HCT116 (cell line): ENCODE measurements at regions not wholly inside any gene's neighbourhood (a gene's known extent, or its start where the extent isn't known, plus 50 kb on each side); places are given as distances from the start of the nearest gene placed in this dataset.

Experiments used
- EZH2 ChIP-seq: fragments of 200-600 bp; sonication (generic); IDR thresholded peaks from 2 replicates; pipeline ENCODE4 v1.6.1; 2017; ENCODE audit warnings: antibody characterized with exemption, mixed run types
- JUND ChIP-seq: IDR thresholded peaks from 2 replicates; pipeline ENCODE4 v1.6.1; 2012
- POLR2A ChIP-seq: IDR thresholded peaks from 2 replicates; pipeline ENCODE4 v1.7.0; 2011; ENCODE audit warnings: borderline replicate concordance; ENCODE audit not compliant: insufficient read depth, insufficient read length; ENCODE audit errors: extremely low read depth
- POLR2AphosphoS5 ChIP-seq: IDR thresholded peaks from 2 replicates; pipeline ENCODE4 v1.6.1; 2011; ENCODE audit warnings: mild to moderate bottlenecking, low read depth, low read length, moderate library complexity
- RAD21 ChIP-seq: IDR thresholded peaks from 2 replicates; pipeline ENCODE4 v1.6.1; 2012; ENCODE audit warnings: low read depth, mild to moderate bottlenecking
- SIN3A ChIP-seq: IDR thresholded peaks from 2 replicates; pipeline ENCODE4 v1.6.1; 2012; ENCODE audit warnings: low read depth
- TCF7L2 ChIP-seq: IDR thresholded peaks from 2 replicates; pipeline ENCODE4 v1.7.0; 2011; ENCODE audit warnings: borderline replicate concordance, inconsistent platforms; ENCODE audit not compliant: insufficient read depth, insufficient read length; ENCODE audit errors: extremely low read depth
- TF ChIP-seq, protein P1 (sequence below), 3 experiments: fragments of 200-600 bp in 1 of 3; sonication (generic) in 1 of 3; IDR thresholded peaks in 2 of 3; conservative IDR thresholded peaks in 1 of 3; 2 replicates each; pipeline ENCODE4 v1.5.1; 2012 to 2017; ENCODE audit warnings: low read depth in 2 of 3, low read length in 2 of 3, antibody characterized with exemption in 1 of 3, borderline replicate concordance in 1 of 3, control low read depth in 1 of 3, mild to moderate bottlenecking in 1 of 3, mixed read lengths in 1 of 3, mixed run types in 1 of 3, moderate library complexity in 1 of 3; ENCODE audit not compliant: insufficient read depth in 1 of 3
- TF ChIP-seq, protein P2 (sequence below): IDR thresholded peaks from 2 replicates; pipeline ENCODE4 v1.6.1; 2012

DNA sequence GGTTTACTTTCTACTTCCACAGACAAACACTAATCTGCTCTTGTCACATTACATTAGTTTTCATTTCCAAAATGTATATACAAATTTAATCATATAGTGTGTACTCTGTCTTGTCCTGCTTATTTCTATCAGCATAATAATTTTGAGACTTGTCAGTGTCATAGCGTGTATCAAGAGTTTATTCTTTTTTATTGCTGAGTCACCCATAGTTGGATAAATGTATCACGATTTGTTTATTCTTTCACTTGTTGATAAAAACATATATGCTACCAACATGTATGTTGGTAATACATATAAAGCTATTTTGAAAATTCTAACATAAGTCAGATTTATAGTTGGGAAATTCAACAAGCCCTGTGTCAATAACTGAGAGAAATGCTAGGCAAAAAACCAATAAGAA, 261.2 kb downstream of the TRAM1L1 start:
- TF ChIP-seq, protein P1, sequence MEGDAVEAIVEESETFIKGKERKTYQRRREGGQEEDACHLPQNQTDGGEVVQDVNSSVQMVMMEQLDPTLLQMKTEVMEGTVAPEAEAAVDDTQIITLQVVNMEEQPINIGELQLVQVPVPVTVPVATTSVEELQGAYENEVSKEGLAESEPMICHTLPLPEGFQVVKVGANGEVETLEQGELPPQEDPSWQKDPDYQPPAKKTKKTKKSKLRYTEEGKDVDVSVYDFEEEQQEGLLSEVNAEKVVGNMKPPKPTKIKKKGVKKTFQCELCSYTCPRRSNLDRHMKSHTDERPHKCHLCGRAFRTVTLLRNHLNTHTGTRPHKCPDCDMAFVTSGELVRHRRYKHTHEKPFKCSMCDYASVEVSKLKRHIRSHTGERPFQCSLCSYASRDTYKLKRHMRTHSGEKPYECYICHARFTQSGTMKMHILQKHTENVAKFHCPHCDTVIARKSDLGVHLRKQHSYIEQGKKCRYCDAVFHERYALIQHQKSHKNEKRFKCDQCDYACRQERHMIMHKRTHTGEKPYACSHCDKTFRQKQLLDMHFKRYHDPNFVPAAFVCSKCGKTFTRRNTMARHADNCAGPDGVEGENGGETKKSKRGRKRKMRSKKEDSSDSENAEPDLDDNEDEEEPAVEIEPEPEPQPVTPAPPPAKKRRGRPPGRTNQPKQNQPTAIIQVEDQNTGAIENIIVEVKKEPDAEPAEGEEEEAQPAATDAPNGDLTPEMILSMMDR (IDR thresholded peaks at IDR 0.05 in 2 of 3, conservative IDR thresholded peaks at IDR 0.05 in 1 of 3; ENCODE audit: borderline replicate concordance in 1 of 3, insufficient read depth in 1 of 3, low read depth in 2 of 3, low read length in 2 of 3), result no peak
- TF ChIP-seq POLR2A (no peak), EZH2 (no peak), RAD21 (no peak), SIN3A (no peak), POLR2AphosphoS5 (no peak), JUND (no peak), TCF7L2 (no peak)
- TF ChIP-seq, protein P2, sequence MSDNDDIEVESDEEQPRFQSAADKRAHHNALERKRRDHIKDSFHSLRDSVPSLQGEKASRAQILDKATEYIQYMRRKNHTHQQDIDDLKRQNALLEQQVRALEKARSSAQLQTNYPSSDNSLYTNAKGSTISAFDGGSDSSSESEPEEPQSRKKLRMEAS, result no peak
